ENCODE measurements at regions not wholly inside any gene's neighbourhood (a gene's known extent, or its start where the extent isn't known, plus 50 kb on each side); places are given as distances from the start of the nearest gene placed in this dataset.
"Not testable (repeated sequence)": the region's sequence is repeated elsewhere in the genome, so short reads cannot be mapped to it uniquely, and the experiment has no call there.

DNA sequence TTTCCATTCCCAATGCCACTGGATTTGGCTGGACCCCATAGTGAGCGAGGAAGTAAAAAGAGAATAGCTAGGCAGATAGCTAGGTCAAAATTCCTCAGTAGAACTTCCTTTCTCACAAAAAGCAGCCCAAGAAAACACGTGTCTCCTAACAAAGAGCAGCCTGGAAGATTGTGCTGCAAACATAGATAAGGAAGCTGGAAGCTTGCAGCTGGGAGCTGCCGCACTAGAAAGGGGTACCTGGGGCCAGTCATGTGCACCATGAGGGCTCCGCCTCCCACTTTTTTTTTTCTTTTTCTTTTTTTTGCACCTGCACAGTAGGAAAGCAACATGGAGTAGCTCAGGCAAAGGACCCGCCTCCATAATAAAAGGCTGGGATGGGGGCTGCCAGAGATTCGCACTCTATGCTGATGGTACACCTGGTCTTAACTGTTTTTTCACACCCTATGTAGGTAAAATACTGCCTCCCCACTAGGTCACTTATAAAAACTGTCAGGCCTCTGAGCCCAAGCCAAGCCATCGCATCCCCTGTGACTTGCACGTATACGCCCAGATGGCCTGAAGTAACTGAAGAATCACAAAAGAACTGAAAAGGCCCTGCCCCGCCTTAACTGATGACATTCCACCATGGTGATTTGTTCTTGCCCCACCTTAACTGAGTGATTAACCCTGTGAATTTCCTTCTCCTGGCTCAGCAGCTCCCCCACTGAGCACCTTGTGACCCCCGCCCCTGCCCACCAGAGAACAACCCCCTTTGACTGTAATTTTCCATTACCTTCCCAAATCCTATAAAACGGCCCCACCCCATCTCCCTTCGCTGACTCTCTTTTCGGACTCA lies 521.6 kb downstream of the IRS2 start:
- H4K20me1 ChIP-seq (ENCODE audit: control insufficient read depth, insufficient read depth); H3K9me3 ChIP-seq (replicated peaks; ENCODE audit: control insufficient read depth, insufficient read depth, low read length); BruUV-seq (replicated peaks); H3K36me3 ChIP-seq (ENCODE audit: control insufficient read depth in 2 of 2, insufficient read depth in 2 of 2, low read length in 1 of 2); H3K9ac ChIP-seq (ENCODE audit: control insufficient read depth, insufficient read depth, low read length); H3K4me2 ChIP-seq (ENCODE audit: control insufficient read depth, insufficient read depth); H3K4me3 ChIP-seq; RAD21 ChIA-PET (ENCODE audit: unreplicated experiment); ATAC-seq; SMC1A ChIA-PET (ENCODE audit: uncharacterized antibody, unreplicated experiment); POLR2A ChIA-PET; H3K79me2 ChIP-seq (ENCODE audit: control insufficient read depth, insufficient read depth, low read length); in situ Hi-C loops (cut with MboI); DNase-seq (ENCODE audit: low read depth, low spot score); H3K27me3 ChIP-seq (replicated peaks in 1 of 2; ENCODE audit: control insufficient read depth in 2 of 2, insufficient read depth in 2 of 2, low read length in 1 of 2); H3K27ac ChIP-seq (ENCODE audit: control insufficient read depth, insufficient read depth); H3K4me1 ChIP-seq (ENCODE audit: control insufficient read depth, insufficient read depth, low read length); H2AFZ ChIP-seq (ENCODE audit: control insufficient read depth, low read depth, low read length); intact Hi-C loops (cut with micrococcal nuclease; ENCODE audit: unreplicated experiment); FAIRE-seq: not testable (repeated sequence)
- CTCF ChIA-PET = interaction anchor here (0.8 to 1.2 kb wide), 2 partner anchors 8 to 119 kb away, joined by 3 to 5 read pairs; no protein-coding TSS in a partner anchor
- 41% methylated on average over 12 of the region's 14 CpGs for WGBS (ENCODE audit: insufficient coverage, insufficient replicate concordance, low lambda C conversion rate, missing lambda C conversion rate)

DNA sequence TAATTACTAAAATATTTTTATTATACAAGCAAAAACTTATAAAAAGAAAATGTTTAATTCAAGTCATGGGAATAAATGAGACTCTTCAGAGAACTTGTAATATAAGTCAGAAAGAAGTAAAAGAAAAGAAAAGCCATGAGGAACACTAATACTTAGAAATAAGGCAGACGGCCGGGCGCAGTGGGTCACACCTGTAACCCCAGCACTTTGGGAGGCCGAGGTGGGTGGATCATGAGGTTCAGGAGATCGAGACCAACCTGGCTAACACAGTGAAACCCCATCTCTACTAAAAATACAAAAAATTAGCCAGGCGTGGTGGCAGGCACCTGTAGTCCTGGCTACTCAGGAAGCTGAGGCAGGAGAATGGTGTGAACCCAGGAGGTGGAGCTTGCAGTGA lies 528.6 kb downstream of the IRS2 start:
- H3K9me3 ChIP-seq (replicated peaks; ENCODE audit: control insufficient read depth, insufficient read depth, low read length); CTCF ChIA-PET; H3K27me3 ChIP-seq (replicated peaks in 1 of 2; ENCODE audit: control insufficient read depth in 2 of 2, insufficient read depth in 2 of 2, low read length in 1 of 2); RAD21 ChIA-PET (ENCODE audit: unreplicated experiment); in situ Hi-C loops (cut with MboI); POLR2A ChIA-PET; DNase-seq (ENCODE audit: low read depth, low spot score); H2AFZ ChIP-seq (ENCODE audit: control insufficient read depth, low read depth, low read length); H3K9ac ChIP-seq (ENCODE audit: control insufficient read depth, insufficient read depth, low read length); H3K4me2 ChIP-seq (ENCODE audit: control insufficient read depth, insufficient read depth); intact Hi-C loops (cut with micrococcal nuclease; ENCODE audit: unreplicated experiment); H3K79me2 ChIP-seq (ENCODE audit: control insufficient read depth, insufficient read depth, low read length); SMC1A ChIA-PET (ENCODE audit: uncharacterized antibody, unreplicated experiment); BruUV-seq (replicated peaks); H4K20me1 ChIP-seq (ENCODE audit: control insufficient read depth, insufficient read depth); ATAC-seq; H3K4me1 ChIP-seq (ENCODE audit: control insufficient read depth, insufficient read depth, low read length); FAIRE-seq; H3K4me3 ChIP-seq; H3K36me3 ChIP-seq (ENCODE audit: control insufficient read depth in 2 of 2, insufficient read depth in 2 of 2, low read length in 1 of 2); H3K27ac ChIP-seq (ENCODE audit: control insufficient read depth, insufficient read depth): not testable (repeated sequence)
- 33% methylated on average over 6 of the region's 6 CpGs for WGBS (ENCODE audit: insufficient coverage, insufficient replicate concordance, low lambda C conversion rate, missing lambda C conversion rate)

Data from GM12878 (cell line).